HG03103 (cell line): ENCODE measurements at regions not wholly inside any gene's neighbourhood (a gene's known extent, or its start where the extent isn't known, plus 50 kb on each side); places are given as distances from the start of the nearest gene placed in this dataset.

Experiments
- ATAC-seq: cut with Tn5 transposase; IDR thresholded peaks from one replicate; pipeline ENCODE4 v1.9.1; 2021; ENCODE audit warnings: low read depth; ENCODE audit not compliant: unreplicated experiment

DNA sequence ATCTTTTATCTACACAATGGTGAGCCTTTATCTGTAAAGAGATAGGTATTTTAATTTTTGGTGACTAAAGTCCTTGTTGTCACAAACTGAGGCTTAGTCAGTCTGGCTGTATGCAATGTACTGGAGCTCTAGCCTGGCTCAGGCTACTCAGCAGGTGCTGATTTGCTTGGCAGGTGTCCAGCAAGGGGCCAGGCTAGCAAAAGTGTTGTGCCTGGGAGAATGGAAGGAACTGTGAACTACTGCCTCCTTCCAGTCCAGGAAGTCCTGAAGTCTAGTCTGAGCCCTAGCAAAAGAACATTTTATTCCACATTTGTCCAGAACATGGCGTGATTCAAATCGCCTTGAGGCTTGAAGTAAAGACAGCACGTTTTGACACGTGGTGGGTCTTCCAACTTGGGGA, 260.5 kb downstream of the CCDC85A start:
- ATAC-seq = no peak

GRCh38 chr2:56448403-56449001, 264.7 kb downstream of the CCDC85A start:
- ATAC-seq = no peak

GRCh38 chr2:56449002-56449431, 265.2 kb downstream of the CCDC85A start:
- ATAC-seq = no peak

DNA sequence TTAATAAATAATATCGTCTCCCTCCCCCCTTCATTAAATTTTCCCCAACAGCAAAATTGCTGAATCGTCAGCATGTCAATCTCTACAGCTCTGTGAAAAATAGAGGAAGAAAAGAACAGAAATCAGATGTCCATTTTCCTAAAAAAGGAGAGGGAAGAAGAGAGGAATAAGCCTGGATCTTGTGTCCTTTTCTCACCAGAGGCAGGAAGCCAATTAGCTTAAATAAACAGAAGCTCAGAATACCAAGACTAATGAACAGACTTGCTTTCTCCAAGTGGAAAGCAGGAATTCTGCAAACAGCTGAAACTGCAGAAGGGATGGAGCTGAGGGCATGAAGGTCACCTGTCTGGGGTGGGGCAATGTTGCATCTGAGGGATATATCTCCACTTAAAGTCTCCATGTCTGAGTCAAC, 265.7 kb downstream of the CCDC85A start:
- ATAC-seq = no peak

DNA sequence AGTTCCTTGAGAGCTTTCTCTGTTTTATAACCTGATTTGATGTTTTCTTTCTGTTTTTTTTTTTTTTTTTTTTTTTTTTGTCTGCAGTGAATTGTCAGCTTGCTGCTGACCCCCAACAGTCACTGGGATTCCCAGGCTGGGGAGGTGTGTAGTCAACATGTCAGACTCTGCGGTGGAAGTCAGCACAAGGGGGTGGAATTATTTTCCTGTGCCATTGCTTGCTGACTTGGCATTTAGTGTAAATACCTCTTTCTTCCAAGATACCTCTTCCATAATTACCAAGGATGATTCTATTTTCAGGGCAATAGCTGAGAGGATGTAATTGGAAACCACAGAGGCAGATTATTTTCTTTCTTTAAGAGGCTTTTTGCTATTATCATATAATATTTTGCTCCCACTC, 266.3 kb downstream of the CCDC85A start:
- ATAC-seq = no peak

GRCh38 chr2:56450772-56451171, 267.0 kb downstream of the CCDC85A start:
- ATAC-seq = no peak

DNA sequence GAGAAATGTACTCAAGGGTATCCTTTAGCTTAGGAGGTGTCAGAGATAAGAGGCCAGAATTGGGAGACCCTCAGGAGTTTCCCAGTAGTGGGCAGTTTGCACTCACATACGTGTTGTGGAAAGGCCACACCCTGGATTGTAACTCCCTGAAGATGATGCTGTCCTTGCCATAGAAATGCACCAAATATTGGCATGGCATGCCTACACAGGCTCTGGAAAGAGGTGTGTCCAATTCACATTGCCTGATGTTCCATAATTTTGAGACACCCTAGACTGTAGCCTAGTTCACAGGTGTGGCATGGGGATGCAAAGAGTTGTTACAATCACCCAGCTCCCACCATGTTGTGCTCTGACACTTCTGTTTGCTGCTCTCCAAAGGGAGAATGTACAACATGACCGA, 271.9 kb downstream of the CCDC85A start:
- ATAC-seq = no peak

DNA sequence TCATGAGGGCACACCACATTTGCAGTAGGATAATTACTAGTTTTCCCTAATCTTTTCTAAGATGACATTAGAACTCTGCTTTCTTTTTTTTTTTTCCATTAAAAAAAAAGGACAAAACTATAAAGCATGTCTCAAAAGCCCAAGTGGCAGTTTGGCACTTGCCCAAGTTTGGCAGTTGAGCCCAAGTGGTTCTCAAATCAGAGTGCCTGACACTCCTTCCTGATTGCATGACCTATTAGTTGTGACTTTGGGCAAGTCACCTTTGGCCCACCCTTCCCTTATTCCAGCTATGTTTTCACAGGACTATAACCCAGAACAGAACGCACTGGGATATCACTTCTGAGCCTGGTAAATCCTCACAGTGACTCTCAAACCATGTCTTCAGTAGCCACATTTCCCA, 273.0 kb downstream of the CCDC85A start:
- no peak for ATAC-seq

DNA sequence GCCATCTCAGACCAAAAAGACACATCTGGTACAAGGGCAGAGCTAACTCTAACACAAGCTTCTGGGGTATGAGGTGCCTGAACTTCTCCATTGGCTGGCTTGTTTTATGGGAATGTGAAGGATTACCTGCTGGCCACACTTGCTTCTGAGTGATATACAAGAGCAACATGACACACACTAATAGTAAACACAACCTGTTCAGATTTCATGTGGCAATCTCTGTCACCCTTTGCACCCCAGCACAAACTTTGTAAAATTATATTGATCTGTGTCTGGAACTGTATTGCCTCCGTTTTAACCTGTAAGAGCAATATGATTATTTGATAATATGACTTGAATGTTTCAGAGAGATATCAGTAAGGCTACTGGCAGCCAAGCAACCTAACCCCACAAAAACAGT, 276.7 kb downstream of the CCDC85A start:
- no peak for ATAC-seq

DNA sequence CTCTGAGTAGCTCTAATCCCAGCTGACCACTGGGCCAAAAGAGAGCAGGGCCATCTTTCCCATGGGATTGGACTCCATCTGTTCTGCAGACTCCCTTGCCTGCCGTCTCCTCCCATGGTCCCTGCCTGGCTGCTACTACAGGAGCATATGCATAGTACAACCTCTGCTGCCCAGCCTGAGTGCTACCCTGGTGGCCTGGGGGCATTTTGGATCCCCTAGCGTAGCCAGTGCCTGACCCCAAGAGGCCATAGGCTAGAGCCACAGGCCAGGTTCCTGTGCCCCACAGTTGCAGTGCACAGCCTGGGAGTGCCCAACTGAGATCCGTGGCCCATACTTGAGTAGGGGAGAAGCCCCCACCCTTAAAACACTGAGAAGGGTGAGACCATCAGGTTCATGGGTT, 280.3 kb downstream of the CCDC85A start:
- no peak for ATAC-seq

- no peak for ATAC-seq
These were observed 280.8 kb downstream of the CCDC85A start for GRCh38 chr2:56464613-56465012.

- ATAC-seq = no peak
These were observed 281.7 kb downstream of the CCDC85A start for GRCh38 chr2:56465491-56465890.

GRCh38 chr2:56473524-56473923, 289.7 kb downstream of the CCDC85A start:
- no peak for ATAC-seq

DNA sequence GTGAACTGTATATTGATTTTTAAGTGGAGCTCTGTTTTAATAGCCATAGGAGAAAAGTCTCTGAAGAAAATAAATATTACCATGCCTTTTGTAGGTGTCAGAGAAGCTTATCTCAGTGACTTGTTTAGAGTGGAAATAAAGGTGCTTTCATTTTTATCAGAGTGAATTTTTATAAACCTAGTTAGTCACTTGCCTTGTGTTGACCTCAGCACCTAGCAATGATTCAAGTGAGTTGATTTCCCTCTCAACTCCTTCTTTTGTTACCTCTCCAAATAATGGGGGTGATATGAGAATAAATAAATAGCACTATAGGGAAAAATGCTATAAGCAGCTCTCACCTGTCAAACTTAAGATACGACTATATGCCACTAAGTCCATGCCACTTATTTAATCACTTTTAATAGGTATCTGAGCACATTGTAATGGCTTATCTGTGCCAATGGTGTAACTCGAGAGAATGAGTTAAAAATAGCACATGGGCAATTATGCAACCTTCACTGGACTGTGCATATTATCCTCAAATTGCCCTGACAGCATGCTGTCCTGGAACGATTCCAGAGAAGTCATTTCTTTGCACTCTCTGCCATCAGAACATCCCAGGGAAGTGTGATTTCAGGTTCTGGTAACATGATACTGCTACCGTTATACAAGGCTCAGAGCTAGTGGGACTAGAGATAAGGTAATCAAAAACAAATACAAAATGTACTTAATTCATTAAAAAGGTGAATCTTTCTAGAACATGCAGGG, 290.8 kb downstream of the CCDC85A start:
- no peak for ATAC-seq

DNA sequence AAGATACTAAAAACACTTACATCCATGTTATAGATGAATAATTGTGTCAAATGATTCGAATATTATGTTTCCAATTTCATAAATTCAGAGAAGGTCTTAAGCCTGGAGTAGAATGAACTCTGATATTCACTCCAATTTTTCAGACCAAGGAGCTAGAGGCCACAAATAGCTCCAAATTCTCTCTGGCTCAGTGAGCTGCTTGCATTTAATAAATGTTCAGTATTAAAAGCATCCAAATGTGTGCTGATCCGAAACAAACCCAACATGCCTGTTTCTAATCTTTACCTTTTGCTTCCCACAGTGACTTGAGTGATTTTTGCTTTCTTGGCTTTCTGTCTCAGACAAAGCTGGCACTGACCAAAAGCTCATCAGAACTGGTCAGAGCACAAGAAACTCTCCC, 291.4 kb downstream of the CCDC85A start:
- no peak for ATAC-seq

GRCh38 chr2:56476509-56477071, 292.8 kb downstream of the CCDC85A start:
- ATAC-seq = no peak

DNA sequence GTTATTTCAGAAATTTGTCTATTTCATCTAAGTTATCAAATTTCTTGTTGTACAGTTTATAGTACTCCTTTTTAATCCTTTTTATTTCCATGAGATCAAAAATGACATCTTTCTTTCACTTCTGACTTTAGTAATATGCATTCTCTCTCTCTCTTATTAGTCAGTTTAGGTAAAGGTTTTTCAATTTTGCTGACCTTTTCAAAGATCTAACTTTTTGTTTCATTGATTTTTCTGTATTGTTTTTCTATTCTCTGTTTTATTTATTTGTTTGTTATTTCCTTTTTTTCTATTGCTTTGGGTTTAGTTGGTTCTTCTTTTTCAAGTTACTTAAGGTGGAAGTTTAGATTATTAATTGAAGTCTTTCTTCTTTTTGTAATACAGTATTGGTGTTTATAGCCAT, 294.2 kb downstream of the CCDC85A start:
- no peak for ATAC-seq

GRCh38 chr2:56483081-56483480, 299.3 kb downstream of the CCDC85A start:
- no peak for ATAC-seq

- no peak for ATAC-seq
These were observed 301.1 kb downstream of the CCDC85A start for GRCh38 chr2:56484906-56485305.

- no peak for ATAC-seq
These were observed 316.5 kb downstream of the CCDC85A start for GRCh38 chr2:56500317-56500716.

- no peak for ATAC-seq
These were observed 318.8 kb downstream of the CCDC85A start for GRCh38 chr2:56502616-56503015.

DNA sequence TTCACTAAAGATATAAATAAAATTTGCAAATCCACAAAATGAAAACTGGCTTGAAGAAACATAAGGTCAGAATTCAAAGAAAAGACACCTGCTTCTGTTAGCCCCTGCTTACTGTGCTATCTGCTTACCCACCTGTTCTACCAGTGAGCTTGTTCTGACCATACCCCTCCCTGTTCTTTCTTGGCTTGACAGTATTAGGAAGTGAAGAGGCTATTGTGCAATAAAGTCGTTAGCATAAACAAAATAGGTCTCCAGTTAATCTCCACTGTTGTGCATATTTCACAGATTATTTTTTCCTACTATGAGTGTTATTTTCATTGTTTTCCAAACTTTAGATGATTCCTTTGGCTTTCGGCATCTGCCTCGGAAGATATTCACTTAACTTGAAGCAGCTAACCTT, 322.1 kb downstream of the CCDC85A start:
- ATAC-seq = no peak
